G401 (cell line): ENCODE measurements at regions not wholly inside any gene's neighbourhood (a gene's known extent, or its start where the extent isn't known, plus 50 kb on each side); places are given as distances from the start of the nearest gene placed in this dataset.

ENCODE experiments used
- DNase-seq: peaks from one replicate; pipeline ENCODE4 v3.0.0-alpha.2; 2015; ENCODE audit warnings: low spot score
- in situ Hi-C: cut with HindIII; loops from 2 replicates; pipeline ENCODE4 v1.10.0; 2016; ENCODE audit warnings: low sequenced_read_pairs, mixed read lengths

DNA sequence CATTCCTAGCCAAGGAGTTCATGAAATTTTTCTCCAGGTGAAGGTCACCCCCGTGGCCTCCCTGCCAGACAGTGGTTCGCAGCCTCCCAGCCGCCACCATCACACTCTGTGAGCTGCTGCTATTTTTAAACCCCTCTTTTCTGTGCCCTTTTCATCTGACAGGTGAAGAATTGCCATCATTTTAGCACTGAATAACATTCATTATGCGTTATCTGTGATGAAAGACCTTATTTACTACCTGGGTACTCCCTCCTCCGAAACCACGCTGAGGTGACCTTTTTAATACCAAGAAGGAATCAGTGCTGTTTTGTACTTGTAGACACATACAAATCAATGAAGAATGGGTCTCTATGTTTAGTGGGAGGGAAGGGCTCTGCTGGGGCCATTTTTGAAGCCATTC is 148.9 kb upstream of the GPR12 start:
- DNase-seq = no peak
- in situ Hi-C loops = no loop called here

DNA sequence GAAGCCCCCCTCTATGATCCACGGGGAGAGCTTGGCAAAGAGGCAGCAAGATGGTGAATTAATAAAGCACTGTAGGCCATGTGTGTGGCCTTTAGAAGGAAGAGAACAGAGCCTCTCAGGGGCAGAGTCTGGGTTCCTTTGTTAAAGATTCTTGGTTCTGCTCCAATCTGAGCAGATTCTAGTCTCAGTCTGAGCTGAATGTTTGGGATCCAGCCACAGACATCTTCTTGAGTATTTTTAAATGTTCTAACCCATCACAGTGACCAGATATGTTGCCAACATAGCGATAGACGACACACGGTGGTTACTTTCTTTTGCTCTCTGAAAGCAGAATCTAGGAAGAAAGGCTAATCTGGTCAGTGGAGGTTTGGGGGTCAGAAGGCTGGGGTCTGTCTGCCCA is 147.5 kb upstream of the GPR12 start:
- in situ Hi-C loops = no loop called here
- no peak for DNase-seq

DNA sequence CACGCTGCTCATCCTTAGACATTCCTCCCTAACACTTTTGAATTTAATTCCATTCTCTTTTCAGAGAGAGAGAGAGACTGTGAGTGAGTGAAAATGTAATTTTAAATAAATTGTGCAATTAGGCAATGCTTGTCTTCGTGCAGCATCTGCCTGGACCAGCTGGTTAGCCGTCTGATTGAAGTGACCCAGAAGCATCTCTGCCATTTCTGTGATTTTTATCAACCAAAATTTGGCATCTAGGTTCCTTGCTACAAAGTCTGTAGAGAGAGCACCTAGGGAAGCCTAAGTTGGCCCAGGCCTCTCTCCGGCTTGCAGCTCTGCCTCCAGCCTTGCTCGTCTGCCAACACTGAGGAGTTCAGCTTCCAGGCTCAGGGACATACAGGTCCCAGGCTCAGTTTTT is 138.6 kb upstream of the GPR12 start:
- in situ Hi-C loops = no loop called here
- no peak for DNase-seq

DNA sequence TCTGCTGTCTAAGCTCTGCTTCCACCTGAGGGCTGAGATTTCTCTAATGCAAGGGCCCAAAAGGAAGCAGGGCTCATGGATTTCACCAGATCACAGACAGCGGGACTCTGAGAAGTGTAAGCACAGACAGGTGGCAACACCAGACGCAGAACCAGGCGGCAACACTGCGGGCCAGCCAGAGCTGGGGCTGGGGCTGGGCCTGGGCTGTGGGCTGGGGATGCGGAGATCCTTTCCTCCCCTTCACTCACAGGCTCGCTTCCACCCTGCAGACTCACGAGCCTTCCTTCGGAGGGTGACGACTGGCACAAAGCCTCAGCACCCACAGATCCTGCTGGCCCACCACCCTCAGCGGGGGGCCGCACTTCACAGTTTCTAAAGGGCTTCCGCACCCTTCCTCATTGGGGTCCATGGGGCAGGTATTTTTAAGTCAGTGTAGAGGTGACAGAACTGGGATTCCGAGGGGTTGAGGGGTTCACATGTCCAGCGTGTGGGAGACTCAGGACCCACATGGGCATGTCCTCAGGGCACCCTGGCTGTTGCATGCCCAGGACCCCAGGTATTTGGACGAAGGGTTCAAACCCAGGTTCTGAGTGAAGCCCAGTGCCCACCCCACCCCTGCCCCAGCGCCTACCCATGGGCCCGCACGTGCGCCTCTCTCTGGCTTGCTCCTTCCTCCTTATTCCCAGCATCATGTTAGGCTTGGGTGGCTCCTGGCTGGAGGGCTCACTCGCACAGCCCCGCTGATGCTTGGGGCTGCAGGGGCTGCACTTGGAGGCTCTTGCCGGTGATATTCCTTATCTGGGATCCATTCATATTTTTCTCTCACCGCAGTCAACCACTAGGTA is 137.3 kb upstream of the GPR12 start:
- in situ Hi-C loops = no loop called here

DNA sequence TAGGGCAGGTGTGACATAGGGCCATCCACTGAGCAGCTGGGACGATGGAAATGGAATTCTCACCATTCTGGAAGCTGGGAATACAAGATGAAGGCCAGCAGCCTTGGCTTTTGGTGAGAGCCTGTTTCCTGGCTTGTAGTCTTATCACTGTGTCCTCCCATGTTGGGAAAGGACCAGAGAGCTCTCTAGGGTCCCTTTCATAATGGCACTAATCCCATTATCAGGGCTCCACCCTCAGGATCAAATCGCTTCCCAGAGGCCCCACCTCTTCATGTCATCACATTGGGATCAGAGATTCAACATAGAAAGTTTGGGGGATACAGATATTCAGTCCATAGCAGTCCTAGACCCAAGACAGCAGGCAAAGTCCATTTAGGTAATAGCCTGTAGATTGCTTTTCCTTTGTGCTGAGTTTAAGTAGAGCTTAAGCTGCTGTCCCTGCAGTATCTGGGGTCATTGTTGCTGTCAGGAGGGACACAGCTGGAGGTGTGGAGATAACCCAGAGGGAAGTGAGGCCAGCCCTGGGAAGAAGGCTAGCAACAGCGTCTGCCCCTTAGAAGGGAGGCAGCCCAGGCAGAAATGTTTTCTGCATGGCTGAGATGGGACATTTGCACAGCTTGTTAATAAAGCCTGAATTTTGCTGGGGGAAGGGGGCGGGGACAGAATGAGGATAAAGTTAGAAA is 136.5 kb upstream of the GPR12 start:
- in situ Hi-C loops = no loop called here
- DNase-seq = no peak

More for the DNA sequence above, 137.3 kb upstream of the GPR12 start:
- no peak for DNase-seq

DNA sequence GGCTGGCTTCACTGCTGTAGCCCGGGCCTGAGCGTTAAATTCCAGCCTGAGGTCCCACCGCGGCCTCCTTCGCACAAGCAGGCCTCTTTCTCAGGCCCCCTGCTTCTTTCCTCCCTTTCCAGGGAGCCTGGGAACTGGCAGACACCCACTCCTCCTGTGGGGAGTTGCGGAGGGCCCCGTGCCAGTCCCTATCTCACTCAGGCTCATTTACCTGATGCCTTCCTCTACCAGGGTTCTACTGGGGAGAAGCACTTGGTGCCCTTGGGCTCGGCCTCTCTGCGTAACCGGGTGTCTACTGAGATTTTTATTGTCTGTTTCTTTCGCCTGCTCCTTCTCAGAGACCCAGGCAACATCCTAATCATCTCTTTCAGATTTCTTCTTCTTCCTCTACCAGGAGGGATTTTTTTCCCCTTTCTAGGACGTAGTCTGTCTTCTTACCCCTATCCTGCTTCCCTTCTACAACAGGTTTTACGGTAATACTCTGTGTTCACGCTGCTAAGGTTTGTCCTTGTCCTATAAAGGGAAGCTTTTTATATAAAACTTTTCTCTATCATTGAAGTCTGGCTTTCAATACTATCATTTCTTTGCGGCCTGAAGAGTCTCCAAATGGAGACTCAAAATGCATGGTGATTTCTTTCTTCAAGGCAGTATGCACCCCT is 135.4 kb upstream of the GPR12 start:
- in situ Hi-C loops = no loop called here

DNA sequence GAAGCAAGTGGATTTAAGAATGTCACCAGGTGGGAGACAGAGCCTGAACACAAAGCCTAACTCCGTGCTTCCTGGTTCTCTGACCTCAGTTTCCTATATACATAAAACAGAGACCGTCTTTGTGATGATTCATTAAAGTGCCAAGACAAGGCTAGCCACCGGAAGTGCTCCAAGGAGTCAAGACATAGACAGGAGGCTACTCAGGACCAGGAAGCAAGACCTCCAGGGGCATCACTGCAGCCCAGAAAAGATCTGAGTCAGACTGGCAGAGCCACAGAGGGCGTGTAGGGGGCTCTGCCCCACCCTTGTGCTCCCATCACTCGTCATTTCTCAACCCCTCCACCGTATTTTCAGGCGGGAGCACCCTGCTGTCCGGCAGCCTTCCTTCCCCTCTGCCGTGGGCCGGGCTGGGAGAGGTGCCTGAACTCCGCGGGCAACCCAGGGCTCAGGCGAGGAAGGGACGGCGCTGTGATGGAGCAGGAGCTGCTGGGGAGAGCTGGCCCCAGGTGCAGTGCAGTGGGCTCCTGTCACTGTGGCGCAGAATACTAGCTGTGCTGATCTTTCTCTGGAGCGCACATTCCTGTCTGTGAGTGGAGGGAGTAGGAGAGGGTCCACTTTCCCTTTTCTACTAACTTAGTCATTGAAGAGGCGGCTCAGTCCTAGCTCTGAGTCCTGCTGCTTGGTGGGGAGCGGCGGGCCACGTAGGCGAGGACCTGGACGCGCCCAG is 134.7 kb upstream of the GPR12 start:
- DNase-seq = no peak
- in situ Hi-C loops = no loop called here

More for the DNA sequence above, 135.4 kb upstream of the GPR12 start:
- DNase-seq = no peak

DNA sequence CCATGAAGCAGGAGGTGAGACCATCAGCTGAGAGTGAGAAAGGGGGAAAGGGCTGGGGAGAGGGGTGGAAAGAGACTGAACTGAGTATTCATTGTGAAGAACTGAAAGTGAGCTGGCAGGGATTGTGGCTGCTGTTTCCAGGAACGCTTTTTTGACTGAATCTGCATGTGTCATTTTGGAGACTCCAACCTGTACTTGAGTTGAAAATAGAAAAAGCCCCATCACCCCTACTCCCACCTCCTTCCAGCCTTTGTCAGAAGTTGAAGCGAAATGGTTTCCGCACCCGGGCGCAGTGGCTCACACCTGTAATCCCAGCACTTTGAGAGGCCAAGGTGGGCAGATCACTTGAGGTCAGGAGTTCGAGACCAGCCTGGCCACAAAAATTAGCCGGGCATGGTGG is 128.0 kb upstream of the GPR12 start:
- in situ Hi-C loops = no loop called here

DNA sequence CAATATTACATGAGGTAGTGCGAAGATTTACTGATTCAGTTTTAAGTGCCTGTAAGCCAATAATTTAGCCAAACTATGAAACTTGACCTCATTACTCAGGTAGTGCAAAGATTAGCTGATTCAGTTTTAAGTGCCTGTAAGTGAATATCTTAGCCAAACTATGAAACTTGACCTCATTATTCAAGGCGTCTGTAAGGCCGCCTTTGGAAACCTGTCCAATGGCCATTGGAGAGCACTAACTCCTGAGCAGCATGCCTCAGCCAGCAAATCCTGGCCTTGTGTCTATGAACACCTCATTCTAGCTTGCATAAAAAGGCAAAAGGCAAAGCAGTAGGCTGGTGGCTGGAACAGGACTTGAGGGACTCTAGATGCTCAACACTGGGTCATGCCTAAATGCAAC is 127.0 kb upstream of the GPR12 start:
- in situ Hi-C loops = no loop called here
- no peak for DNase-seq

More for the DNA sequence above, 128.0 kb upstream of the GPR12 start:
- DNase-seq = no peak

DNA sequence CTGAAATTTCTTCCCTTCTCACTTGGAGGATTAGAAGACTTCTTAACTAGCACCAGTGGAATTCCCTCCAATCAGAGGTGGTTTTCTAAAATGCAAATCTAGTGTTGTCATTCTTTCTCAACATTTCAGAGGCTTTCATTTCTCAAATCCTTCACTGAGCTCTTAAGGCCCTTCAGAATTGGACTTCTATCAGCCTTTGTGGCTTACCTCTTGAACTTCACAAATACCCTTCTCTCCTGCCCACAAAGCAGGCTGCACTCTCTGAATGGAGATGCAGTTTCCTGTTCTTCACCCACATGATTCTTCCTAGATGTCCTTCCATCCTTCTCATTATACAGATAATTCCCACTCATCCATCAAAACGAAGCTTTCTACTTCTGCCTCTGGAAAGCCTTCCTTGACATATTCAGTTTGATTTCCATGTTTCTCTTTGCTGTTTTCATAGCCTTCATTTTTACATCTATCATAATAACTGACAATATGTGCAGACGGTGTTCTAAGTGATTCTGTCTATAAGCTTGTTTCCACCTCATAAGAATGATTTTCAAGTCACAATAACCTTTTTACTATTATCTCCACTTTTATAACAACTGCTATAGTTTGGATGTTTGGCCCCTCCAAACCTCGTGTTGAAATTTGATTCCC is 123.1 kb upstream of the GPR12 start:
- in situ Hi-C loops = no loop called here
- no peak for DNase-seq

DNA sequence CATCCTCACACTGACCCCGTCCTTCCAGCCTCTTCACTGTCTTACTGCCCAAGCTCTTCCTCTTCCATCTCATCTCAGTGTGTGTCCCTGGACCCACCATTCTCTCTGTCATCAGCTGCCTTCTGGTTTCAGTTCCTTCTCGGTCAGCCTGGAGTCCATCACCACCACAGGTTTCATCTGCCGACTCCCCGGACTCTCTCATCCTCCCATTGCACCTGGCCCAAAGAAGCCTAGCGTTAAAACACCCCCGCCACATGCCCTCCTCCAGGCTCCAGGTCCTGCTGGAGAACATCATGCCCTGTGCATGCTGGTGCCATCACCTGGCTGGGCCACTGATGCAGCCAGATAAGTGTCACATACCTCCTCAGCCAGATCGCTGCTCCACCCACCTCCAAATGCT is 122.1 kb upstream of the GPR12 start:
- no peak for DNase-seq
- in situ Hi-C loops = no loop called here

DNA sequence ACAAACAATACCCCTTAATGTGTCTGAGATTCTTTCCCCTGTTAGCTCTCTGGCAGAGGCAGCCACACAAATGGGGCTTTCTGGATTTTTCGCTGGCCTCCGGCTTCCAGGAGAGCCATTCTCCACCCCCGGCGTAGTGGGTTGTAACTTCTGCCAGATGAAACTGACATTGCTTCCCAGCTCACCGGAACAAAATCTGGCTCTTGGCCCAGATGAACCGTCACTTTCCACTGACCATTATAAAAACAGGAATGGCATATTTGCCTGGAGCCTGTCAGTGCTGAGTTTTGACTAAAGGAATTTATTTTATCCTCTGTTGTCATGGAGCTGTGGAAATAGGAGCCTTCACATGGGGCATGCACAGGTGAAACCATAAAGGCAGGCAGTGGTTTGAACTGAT is 120.6 kb upstream of the GPR12 start:
- in situ Hi-C loops = no loop called here
- DNase-seq = peak; percentile 10

DNA sequence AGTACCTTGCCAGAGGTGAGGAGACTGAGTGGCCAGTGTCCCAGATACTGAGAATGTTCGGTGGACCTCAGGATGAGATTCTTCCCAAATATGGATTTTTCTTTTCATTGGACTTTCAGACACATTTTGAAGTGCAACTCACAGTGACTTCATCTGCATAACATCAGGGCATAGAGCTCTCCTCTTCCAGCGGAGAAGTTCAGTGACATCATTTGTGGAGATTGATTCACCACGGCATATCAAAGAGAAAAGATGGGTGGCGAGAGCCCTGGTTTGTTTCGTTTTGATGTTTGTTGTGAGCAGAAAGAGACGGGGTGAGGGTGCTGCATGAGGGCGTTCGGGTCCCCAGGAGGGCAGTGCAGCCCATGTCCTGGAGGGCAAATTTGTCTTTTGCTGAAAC is 120.1 kb upstream of the GPR12 start:
- no peak for DNase-seq
- in situ Hi-C loops = no loop called here

DNA sequence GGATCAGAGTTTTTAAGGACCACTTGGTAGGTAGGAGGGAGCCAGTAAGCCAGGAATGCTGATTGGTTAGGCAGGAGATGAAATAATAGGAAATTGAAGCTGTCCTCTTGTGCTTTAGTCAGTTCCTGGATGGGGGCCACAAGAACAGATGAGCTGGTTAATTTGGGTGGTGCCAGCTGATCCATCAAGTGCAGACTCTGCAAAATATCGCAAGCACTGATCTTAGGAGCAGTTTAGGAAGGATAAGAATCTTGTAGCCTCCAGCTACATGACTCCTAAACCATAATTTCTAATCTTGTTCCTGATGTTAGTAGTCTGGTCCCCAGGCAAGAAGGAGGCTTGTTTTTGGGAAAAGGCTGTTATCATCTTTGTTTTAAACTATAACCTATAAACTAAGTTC is 117.9 kb upstream of the GPR12 start:
- DNase-seq = no peak
- in situ Hi-C loops = no loop called here

DNA sequence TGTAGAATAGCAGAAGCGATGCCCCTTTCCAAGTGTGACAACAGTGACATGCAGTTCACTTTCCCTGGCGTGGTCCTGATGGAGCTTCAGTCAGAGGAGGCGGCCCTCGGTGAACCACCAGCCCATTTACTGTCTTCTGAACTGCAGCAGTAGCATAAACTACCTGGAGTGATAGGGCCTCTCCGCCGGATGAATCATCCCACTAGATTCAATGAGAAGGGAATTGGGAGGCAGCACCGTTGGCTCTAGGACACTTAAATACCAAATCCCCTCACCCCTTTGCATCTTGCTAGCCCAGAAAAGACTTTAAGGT is 112.8 kb upstream of the GPR12 start:
- DNase-seq = no peak
- in situ Hi-C loops = no loop called here

DNA sequence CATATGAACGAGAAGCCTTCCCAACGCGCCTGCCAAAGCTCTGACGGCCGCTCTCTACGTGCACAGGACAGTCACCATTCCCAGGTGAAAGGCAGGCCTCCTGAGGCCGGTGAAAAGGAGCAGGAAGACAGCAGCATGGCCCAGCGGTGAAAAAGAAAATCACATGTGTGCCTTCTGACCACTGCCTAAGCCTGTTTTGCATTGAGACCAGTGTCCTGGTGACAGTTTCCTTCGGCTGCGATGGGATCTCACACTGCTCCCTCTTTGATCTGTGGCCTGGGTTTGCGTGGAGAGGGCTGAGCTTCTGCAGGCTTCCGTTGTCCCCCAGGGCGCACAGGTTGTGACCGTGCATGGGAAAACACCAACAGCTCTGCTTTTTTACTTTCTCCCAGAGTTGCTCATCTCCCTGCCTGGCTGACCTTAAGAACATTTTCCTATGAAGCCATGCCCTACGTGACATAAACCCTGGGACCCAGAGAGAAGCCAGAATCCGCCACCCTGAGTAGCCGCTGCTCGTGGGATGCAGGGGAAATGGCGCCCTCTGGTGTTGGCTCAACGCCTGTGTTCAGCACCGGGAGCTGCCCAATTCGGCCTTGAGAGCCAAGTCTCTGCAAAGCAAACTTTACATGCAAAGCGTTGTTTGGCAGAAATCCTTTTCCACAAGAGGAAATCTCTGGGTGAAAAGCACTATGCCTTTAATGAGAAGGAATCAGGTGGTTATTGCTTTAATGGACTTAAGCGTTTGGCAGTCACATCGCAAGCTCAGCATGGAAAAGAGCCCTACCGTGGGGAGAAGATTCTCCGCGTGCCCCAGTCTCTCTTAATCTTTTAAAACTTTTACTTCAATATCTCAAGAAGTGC is 112.2 kb upstream of the GPR12 start:
- in situ Hi-C loops = no loop called here
- DNase-seq = peak; percentile 58

DNA sequence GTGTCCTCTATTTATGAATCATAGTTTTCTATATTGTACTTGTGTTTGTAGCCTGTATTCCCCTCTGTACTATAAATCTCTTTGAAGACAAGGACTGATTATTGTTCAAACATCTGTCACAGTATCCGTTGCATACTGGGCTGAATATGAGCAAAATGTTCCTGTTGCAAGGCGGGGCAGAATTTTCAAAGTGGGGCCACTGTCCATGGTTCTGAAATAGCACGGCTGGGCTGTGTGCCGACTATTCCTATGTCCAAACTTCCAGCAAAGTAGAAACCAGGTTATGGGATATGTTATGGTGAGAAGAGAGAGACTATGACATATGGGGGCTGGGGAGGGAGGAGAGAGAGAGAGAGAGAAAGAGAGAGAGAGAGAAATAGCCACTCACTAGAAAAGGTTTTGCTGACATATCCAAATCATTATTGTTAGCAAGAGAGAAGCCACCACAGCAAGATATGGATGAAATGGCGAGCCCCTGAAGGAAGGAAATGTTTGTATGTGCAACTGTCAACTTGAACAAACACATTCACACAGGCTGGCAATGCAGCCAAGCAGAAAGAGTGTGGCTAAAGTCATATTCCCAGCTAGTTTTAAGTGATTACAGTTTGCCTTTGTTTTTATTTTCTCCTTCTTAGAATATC is 107.0 kb upstream of the GPR12 start:
- in situ Hi-C loops = no loop called here
- no peak for DNase-seq

DNA sequence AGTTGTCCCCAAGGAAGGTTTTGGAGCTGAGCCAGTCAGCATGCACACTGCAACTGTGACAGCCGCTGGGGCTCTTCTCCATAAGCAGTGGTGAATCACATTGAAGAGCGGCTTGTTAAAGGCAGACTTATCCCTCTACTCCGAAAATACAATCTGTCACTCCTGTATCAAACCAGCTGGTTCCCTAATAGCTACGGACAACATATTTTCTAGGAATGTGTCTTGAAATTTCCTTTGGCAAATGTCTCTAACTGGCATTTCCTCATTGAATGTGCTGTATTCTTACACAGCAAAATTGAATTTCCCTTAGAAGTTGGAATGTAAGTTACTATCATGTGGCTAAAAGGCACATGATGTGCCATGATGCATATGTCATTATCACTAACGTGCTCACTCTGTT is 104.0 kb upstream of the GPR12 start:
- no peak for DNase-seq
- in situ Hi-C loops = no loop called here
